H1 (cell line): ENCODE measurements at regions not wholly inside any gene's neighbourhood (a gene's known extent, or its start where the extent isn't known, plus 50 kb on each side); places are given as distances from the start of the nearest gene placed in this dataset.

ENCODE experiments used
- CTCF ChIA-PET: fragments of 300-600 bp; sonication (Branson Sonifier 250); formaldehyde crosslinking; loops from one replicate; lab custom pipeline; 2021; ENCODE audit not compliant: partially characterized antibody; lab: Charles Lee
- POLR2A ChIA-PET: fragments of 300-600 bp; sonication (Branson Sonifier 250); formaldehyde crosslinking; loops from one replicate; lab custom pipeline; 2021; ENCODE audit warnings: inconsistent platforms; ENCODE audit not compliant: partially characterized antibody; lab: Charles Lee
- DNase-seq, 2 experiments: peaks; one replicate each; pipeline versions ENCODE4 v3.0.0 to v3.0.0-alpha.2; 2010 to 2022; ENCODE audit warnings: low spot score in 2 of 2, low read depth in 1 of 2, mixed read lengths in 1 of 2
- FAIRE-seq: peaks from 2 replicates; lab custom pipeline; 2011; peaks lifted over from hg19 to GRCh38; lab: Jason Lieb, UNC
- H2AFZ ChIP-seq: 2 replicates; pipeline ENCODE4 v1.8.1; 2012; ENCODE audit warnings: low read length, inconsistent platforms
- H2AK5ac ChIP-seq: 2 replicates; pipeline ENCODE4 v1.6.1; 2013; ENCODE audit warnings: low read depth, low read length
- H2BK120ac ChIP-seq: replicated peaks from 2 replicates; pipeline ENCODE3; 2013; ENCODE audit warnings: low read depth, low read length, inconsistent platforms
- H2BK12ac ChIP-seq: 2 replicates; pipeline ENCODE4 v1.6.1; 2013; ENCODE audit warnings: low read depth, low read length
- H2BK15ac ChIP-seq: 2 replicates; pipeline ENCODE4 v1.6.1; 2013; ENCODE audit warnings: low read length
- H2BK20ac ChIP-seq: 2 replicates; pipeline ENCODE4 v1.6.1; 2013; ENCODE audit warnings: low read length
- H2BK5ac ChIP-seq: 2 replicates; pipeline ENCODE4 v1.6.1; 2013; ENCODE audit warnings: low read depth, low read length
- H3K14ac ChIP-seq: 2 replicates; pipeline ENCODE4 v1.6.1; 2013; ENCODE audit warnings: inconsistent platforms; ENCODE audit not compliant: insufficient read length
- H3K18ac ChIP-seq: 2 replicates; pipeline ENCODE4 v1.6.1; 2013; ENCODE audit warnings: low read length; ENCODE audit errors: extremely low read depth
- H3K23ac ChIP-seq: 2 replicates; pipeline ENCODE4 v1.6.1; 2013; ENCODE audit warnings: inconsistent platforms; ENCODE audit not compliant: insufficient read length
- H3K23me2 ChIP-seq: 2 replicates; pipeline ENCODE4 v1.6.1; 2013; ENCODE audit warnings: low read depth, low read length
- H3K27ac ChIP-seq: 2 replicates; pipeline ENCODE4 v1.6.1; 2011; ENCODE audit warnings: low read depth, low read length, inconsistent platforms
- H3K27me3 ChIP-seq, 4 experiments: replicated peaks in 1 of 4; 1 replicate in 1 of 4; 2 replicates in 3 of 4; pipeline versions ENCODE4 v1.6.1 to v1.8.1; 2011 to 2013; ENCODE audit warnings: low read length in 3 of 4, mild to moderate bottlenecking in 3 of 4, inconsistent platforms in 2 of 4, mixed read lengths in 2 of 4, moderate library complexity in 1 of 4; ENCODE audit not compliant: control insufficient read depth in 3 of 4, insufficient read depth in 3 of 4; ENCODE audit errors: extremely low read depth in 1 of 4
- H3K36me3 ChIP-seq, 4 experiments: 2 replicates each; pipeline versions ENCODE4 v1.6.1 to v1.8.1; 2011 to 2013; ENCODE audit warnings: mild to moderate bottlenecking in 4 of 4, low read length in 3 of 4, moderate library complexity in 2 of 4, control low read depth in 1 of 4, inconsistent platforms in 1 of 4; ENCODE audit not compliant: insufficient read depth in 4 of 4, control insufficient read depth in 2 of 4
- H3K4ac ChIP-seq: replicated peaks from 2 replicates; pipeline ENCODE3; 2013; ENCODE audit warnings: low read length, low read depth, mixed read lengths, inconsistent platforms; ENCODE audit not compliant: insufficient read length
- H3K4me1 ChIP-seq, 4 experiments: replicated peaks in 1 of 4; 1 replicate in 1 of 4; 2 replicates in 3 of 4; pipeline versions ENCODE4 v1.6.1 to v1.8.1; 2011 to 2013; ENCODE audit warnings: low read length in 3 of 4, inconsistent platforms in 2 of 4, mixed read lengths in 1 of 4; ENCODE audit not compliant: insufficient read depth in 4 of 4, control insufficient read depth in 3 of 4
- H3K4me2 ChIP-seq, 2 experiments: 2 replicates each; pipeline versions ENCODE4 v1.6.1 to v1.8.1; 2011 to 2013; ENCODE audit warnings: low read depth in 2 of 2, low read length in 2 of 2, control low read depth in 1 of 2, inconsistent platforms in 1 of 2, mild to moderate bottlenecking in 1 of 2; ENCODE audit not compliant: insufficient read depth in 1 of 2
- H3K4me3 ChIP-seq, 4 experiments: fragments of 200-600, 300-600 bp in 1 of 4; sonication (generic), shearing (Covaris generic), sonication (Bioruptor Twin) in 1 of 4; 2 replicates each; pipeline versions ENCODE4 v1.5.1 to v1.8.1; 2011 to 2016; ENCODE audit warnings: low read length in 4 of 4, low read depth in 3 of 4, control low read depth in 2 of 4, inconsistent platforms in 2 of 4, mild to moderate bottlenecking in 2 of 4, mixed read lengths in 1 of 4, moderate library complexity in 1 of 4; ENCODE audit not compliant: insufficient read depth in 2 of 4; ENCODE audit errors: extremely low read depth in 1 of 4
- H3K56ac ChIP-seq: replicated peaks from 2 replicates; pipeline ENCODE3; 2013; ENCODE audit warnings: low read depth, mild to moderate bottlenecking, mixed read lengths, low read length, inconsistent platforms; ENCODE audit not compliant: insufficient read length
- H3K79me1 ChIP-seq: 2 replicates; pipeline ENCODE4 v1.6.1; 2013; ENCODE audit warnings: low read depth, low read length, control low read depth
- H3K79me2 ChIP-seq, 2 experiments: 2 replicates each; pipeline versions ENCODE4 v1.6.1 to v1.8.1; 2012 to 2013; ENCODE audit warnings: low read length in 2 of 2, mild to moderate bottlenecking in 2 of 2, inconsistent platforms in 1 of 2; ENCODE audit not compliant: insufficient read depth in 2 of 2, control insufficient read depth in 1 of 2
- H3K9ac ChIP-seq, 4 experiments: replicated peaks in 1 of 4; 1 replicate in 1 of 4; 2 replicates in 3 of 4; pipeline versions ENCODE4 v1.6.1 to v1.8.1; 2011 to 2013; ENCODE audit warnings: low read depth in 3 of 4, low read length in 3 of 4, control low read depth in 2 of 4, mild to moderate bottlenecking in 2 of 4, moderate library complexity in 2 of 4, inconsistent platforms in 1 of 4; ENCODE audit errors: extremely low read depth in 1 of 4
- H3K9me3 ChIP-seq, 2 experiments: 2 replicates each; pipeline versions ENCODE4 v1.6.1 to v1.8.1; 2012 to 2013; ENCODE audit warnings: mild to moderate bottlenecking in 2 of 2, moderate library complexity in 2 of 2, control low read depth in 1 of 2, inconsistent platforms in 1 of 2, low read depth in 1 of 2, low read length in 1 of 2, mixed read lengths in 1 of 2; ENCODE audit not compliant: insufficient read depth in 2 of 2
- H4K20me1 ChIP-seq, 2 experiments: replicated peaks in 1 of 2; 2 replicates each; pipeline versions ENCODE3 to v1.8.1; 2011 to 2013; ENCODE audit warnings: inconsistent platforms in 2 of 2, low read length in 2 of 2, mild to moderate bottlenecking in 1 of 2; ENCODE audit not compliant: insufficient read depth in 2 of 2, control insufficient read depth in 1 of 2
- H4K5ac ChIP-seq: 2 replicates; pipeline ENCODE4 v1.6.1; 2013; ENCODE audit warnings: low read length, low read depth, mixed read lengths, inconsistent platforms; ENCODE audit not compliant: insufficient read length
- H4K8ac ChIP-seq: 2 replicates; pipeline ENCODE4 v1.8.0; 2013; ENCODE audit warnings: mild to moderate bottlenecking, moderate library complexity, low read length, inconsistent platforms; ENCODE audit not compliant: insufficient read depth; ENCODE audit errors: extremely low read depth
- H4K91ac ChIP-seq: replicated peaks from 2 replicates; pipeline ENCODE3; 2013; ENCODE audit warnings: low read length, mixed read lengths, inconsistent platforms; ENCODE audit not compliant: insufficient read length
- FOSL1 ChIP-seq: IDR thresholded peaks from 2 replicates; pipeline ENCODE4 v1.6.1; 2011; ENCODE audit warnings: mild to moderate bottlenecking, low read depth, low read length, moderate library complexity; ENCODE audit not compliant: insufficient read depth
- ZNF274 ChIP-seq: IDR thresholded peaks from 2 replicates; pipeline ENCODE4 v1.7.0; 2012; ENCODE audit warnings: low read length, borderline replicate concordance; ENCODE audit errors: extremely low read depth
- WGBS, 2 experiments: shearing (Covaris generic) in 1 of 2; methylation state at CpG; one replicate each; pipeline versions ENCODE4 v1.1.6 to v1.1.7; 2013 to 2015; ENCODE audit warnings: low lambda C conversion rate in 2 of 2, mixed read lengths in 2 of 2, inconsistent platforms in 1 of 2, low coverage in 1 of 2, missing lambda C conversion rate in 1 of 2; ENCODE audit not compliant: insufficient replicate concordance in 2 of 2, insufficient coverage in 1 of 2, insufficient read length in 1 of 2; ENCODE audit errors: extremely low coverage in 1 of 2, missing lambda C conversion rate in 1 of 2; 5-methylcytosine and 5-hydroxymethylcytosine counted together

DNA sequence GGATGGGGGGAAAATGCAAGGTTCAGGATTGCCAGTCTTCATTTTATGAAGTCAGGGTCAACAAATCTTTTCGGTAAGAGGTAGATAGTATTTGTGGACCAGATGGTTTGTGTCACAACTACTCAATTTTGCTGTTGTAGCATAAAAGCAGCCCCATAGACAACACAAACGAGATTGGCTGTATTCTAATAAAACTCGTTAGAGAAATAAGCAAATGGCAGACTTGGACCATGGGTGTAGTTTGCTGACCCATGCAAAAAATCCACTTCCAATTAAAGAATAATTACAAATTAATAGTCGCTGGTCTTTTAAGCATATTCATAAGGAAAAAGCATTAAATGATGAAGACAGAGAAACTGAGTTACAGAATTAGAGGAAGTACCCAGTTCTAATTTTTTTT, 247.1 kb downstream of the CRPPA start:
- Histone ChIP-seq H3K14ac (no peak overlapping the region), H2AK5ac (no peak overlapping the region), H3K4ac (no peak overlapping the region), H3K9ac (no peak overlapping the region), H3K9me3 (peaks cover 0 to 7% of the 10 kb centered on the region in 2 experiments; a peak in 3 of 4 replicates), H3K79me2 (no peaks in the 10 kb centered on the region), H4K20me1 (no peaks in the 10 kb centered on the region), H3K23ac (no peak overlapping the region), H2BK20ac (no peak overlapping the region), H3K36me3 (no peaks in the 10 kb centered on the region), H2BK5ac (no peak overlapping the region), H3K4me2 (no peak overlapping the region), H3K4me3 (no peak overlapping the region), H2BK12ac (no peak overlapping the region), H3K79me1 (no peaks in the 10 kb centered on the region), H3K23me2 (no peaks in the 10 kb centered on the region), H2BK15ac (no peak overlapping the region), H2AFZ (no peak overlapping the region), H2BK120ac (no peak overlapping the region), H3K4me1 (no peaks in the 10 kb centered on the region), H4K5ac (no peak overlapping the region), H3K27ac (no peak overlapping the region), H3K27me3 (no peaks in the 10 kb centered on the region), H3K56ac (no peak overlapping the region), H3K18ac (no peak overlapping the region), H4K91ac (no peak overlapping the region), H4K8ac (no peak overlapping the region)
- FAIRE-seq (no peak), DNase-seq (no peak)
- TF ChIP-seq FOSL1, result no peak
- no peak for TF ChIP-seq ZNF274
- WGBS, 2 experiments, result 90% methylated on average over 4 of the region's 4 CpGs; no CpG with 5 or more reads in 1 of the 2 experiments
- CTCF ChIA-PET, result no interaction called here
- POLR2A ChIA-PET, result no interaction called here
